WTC11 (cell line): ENCODE measurements at regions not wholly inside any gene's neighbourhood (a gene's known extent, or its start where the extent isn't known, plus 50 kb on each side); places are given as distances from the start of the nearest gene placed in this dataset.

ENCODE experiments used
- ATAC-seq: fragments of 200-7000 bp; cut with Tn5 transposase; 2 replicates; pipeline ENCODE4 v1.10.0; 2021; ENCODE audit warnings: mild to moderate bottlenecking, moderate library complexity
- CTCF ChIA-PET: fragments of 300-600 bp; sonication (Branson Sonifier 250); formaldehyde crosslinking; loops from one replicate; lab custom pipeline; 2021; ENCODE audit warnings: antibody characterized with exemption; lab: Charles Lee
- POLR2A ChIA-PET: fragments of 350-600 bp; sonication (Branson Sonifier 250); formaldehyde crosslinking; loops from one replicate; lab custom pipeline; 2021; ENCODE audit warnings: antibody characterized with exemption; lab: Charles Lee
- DNase-seq: peaks from one replicate; pipeline ENCODE4 v3.0.0; 2021; ENCODE audit warnings: low spot score
- H3K27ac Mint-ChIP-seq: 2 replicates; pipeline ENCODE4 v1.8.0; 2021; ENCODE audit warnings: mixed read lengths
- H3K27me3 Mint-ChIP-seq: 2 replicates; pipeline ENCODE4 v1.8.0; 2021; ENCODE audit warnings: low read depth, mild to moderate bottlenecking, moderate library complexity, mixed read lengths
- H3K36me3 Mint-ChIP-seq: 2 replicates; pipeline ENCODE4 v1.8.0; 2021; ENCODE audit warnings: mixed read lengths
- H3K4me1 Mint-ChIP-seq: 2 replicates; pipeline ENCODE4 v1.8.0; 2022; ENCODE audit warnings: mixed read lengths
- H3K4me3 Mint-ChIP-seq: 2 replicates; pipeline ENCODE4 v1.8.0; 2021; ENCODE audit warnings: mild to moderate bottlenecking, moderate library complexity, mixed read lengths
- H3K9me3 Mint-ChIP-seq: 2 replicates; pipeline ENCODE4 v1.8.0; 2021; ENCODE audit warnings: mixed read lengths
- CREB1 ChIP-seq: sonication (generic); formaldehyde crosslinking; IDR thresholded peaks from 2 replicates; pipeline ENCODE4 v1.8.0; 2023; ENCODE audit warnings: mild to moderate bottlenecking, missing genetic modification reagents
- ESRRA ChIP-seq: sonication (generic); formaldehyde crosslinking; IDR thresholded peaks from 2 replicates; pipeline ENCODE4 v1.8.1; 2022; ENCODE audit warnings: mild to moderate bottlenecking, missing genetic modification reagents, borderline replicate concordance
- GRHL2 ChIP-seq: fragments of 250-450 bp; sonication (Bioruptor Pico); IDR thresholded peaks from 2 replicates; pipeline ENCODE4 v1.8.0; 2022; ENCODE audit warnings: mild to moderate bottlenecking, moderate library complexity; ENCODE audit not compliant: insufficient replicate concordance, severe bottlenecking
- GTF2I ChIP-seq: fragments of 250-450 bp; sonication (Bioruptor Pico); conservative IDR thresholded peaks from 2 replicates; pipeline ENCODE4 v1.4.0; 2021; ENCODE audit warnings: mild to moderate bottlenecking
- HMGA2 ChIP-seq: fragments of 250-450 bp; sonication (Bioruptor Pico); IDR thresholded peaks from 2 replicates; pipeline ENCODE4 v1.4.0; 2021; ENCODE audit warnings: mild to moderate bottlenecking, moderate library complexity
- IRF2 ChIP-seq: sonication (generic); formaldehyde crosslinking; IDR thresholded peaks from 2 replicates; pipeline ENCODE4 v1.8.0; 2022; ENCODE audit warnings: low read depth, missing genetic modification reagents, borderline replicate concordance
- MLX ChIP-seq: sonication (generic); formaldehyde crosslinking; IDR thresholded peaks from 2 replicates; pipeline ENCODE4 v1.8.1; 2023; ENCODE audit warnings: mild to moderate bottlenecking, missing genetic modification reagents, moderate library complexity
- NFATC4 ChIP-seq: fragments of 250-450 bp; sonication (Bioruptor Pico); IDR thresholded peaks from 2 replicates; pipeline ENCODE4 v1.9.0; 2021; ENCODE audit warnings: mild to moderate bottlenecking
- PREB ChIP-seq: sonication (generic); formaldehyde crosslinking; IDR thresholded peaks from 2 replicates; pipeline ENCODE4 v1.8.1; 2022; ENCODE audit warnings: mild to moderate bottlenecking, missing genetic modification reagents, moderate library complexity, borderline replicate concordance
- RELA ChIP-seq: sonication (generic); formaldehyde crosslinking; IDR thresholded peaks from 2 replicates; pipeline ENCODE4 v1.8.1; 2022; ENCODE audit warnings: missing genetic modification reagents, mild to moderate bottlenecking, borderline replicate concordance
- SMAD4 ChIP-seq: sonication (generic); formaldehyde crosslinking; IDR thresholded peaks from 2 replicates; pipeline ENCODE4 v1.8.0; 2022; ENCODE audit warnings: mild to moderate bottlenecking, missing genetic modification reagents
- SOX15 ChIP-seq: fragments of 250-450 bp; sonication (Bioruptor Pico); IDR thresholded peaks from 2 replicates; pipeline ENCODE4 v1.9.0; 2021; ENCODE audit warnings: mild to moderate bottlenecking
- SP1 ChIP-seq: sonication (generic); formaldehyde crosslinking; conservative IDR thresholded peaks from 2 replicates; pipeline ENCODE4 v1.8.1; 2022; ENCODE audit warnings: missing genetic modification reagents
- TEAD4 ChIP-seq: sonication (generic); formaldehyde crosslinking; IDR thresholded peaks from 2 replicates; pipeline ENCODE4 v1.8.0; 2022; ENCODE audit warnings: mild to moderate bottlenecking, missing genetic modification reagents
- TP53 ChIP-seq: sonication (generic); formaldehyde crosslinking; IDR thresholded peaks from 2 replicates; pipeline ENCODE4 v1.8.1; 2023; ENCODE audit warnings: mild to moderate bottlenecking, missing genetic modification reagents
- ZBTB43 ChIP-seq: sonication (generic); formaldehyde crosslinking; IDR thresholded peaks from 2 replicates; pipeline ENCODE4 v1.8.1; 2023; ENCODE audit warnings: mild to moderate bottlenecking, missing genetic modification reagents
- ZNF219 ChIP-seq: sonication (generic); formaldehyde crosslinking; IDR thresholded peaks from 2 replicates; pipeline ENCODE4 v1.8.0; 2023; ENCODE audit warnings: missing genetic modification reagents, mild to moderate bottlenecking, borderline replicate concordance
- ZNF232 ChIP-seq: sonication (generic); formaldehyde crosslinking; IDR thresholded peaks from 2 replicates; pipeline ENCODE4 v1.8.0; 2022; ENCODE audit warnings: mild to moderate bottlenecking, missing genetic modification reagents
- ZNF263 ChIP-seq: sonication (generic); formaldehyde crosslinking; IDR thresholded peaks from 2 replicates; pipeline ENCODE4 v1.8.1; 2022; ENCODE audit warnings: low read depth, mild to moderate bottlenecking, moderate library complexity, missing genetic modification reagents
- ZNF317 ChIP-seq: sonication (generic); formaldehyde crosslinking; IDR thresholded peaks from 2 replicates; pipeline ENCODE4 v1.8.1; 2023; ENCODE audit warnings: low read depth, mild to moderate bottlenecking, moderate library complexity, missing genetic modification reagents, borderline replicate concordance
- ZNF396 ChIP-seq: fragments of 250-450 bp; sonication (Bioruptor Pico); IDR thresholded peaks from 2 replicates; pipeline ENCODE4 v1.8.0; 2021; ENCODE audit warnings: mild to moderate bottlenecking, moderate library complexity, borderline replicate concordance
- ZNF416 ChIP-seq: fragments of 250-450 bp; sonication (Bioruptor Pico); IDR thresholded peaks from 2 replicates; pipeline ENCODE4 v1.9.0; 2021; ENCODE audit warnings: mild to moderate bottlenecking, inconsistent platforms
- ZNF512 ChIP-seq: sonication (generic); formaldehyde crosslinking; IDR thresholded peaks from 2 replicates; pipeline ENCODE4 v1.8.1; 2022; ENCODE audit warnings: missing genetic modification reagents, borderline replicate concordance
- ZNF671 ChIP-seq: fragments of 250-450 bp; sonication (Bioruptor Pico); IDR thresholded peaks from 2 replicates; pipeline ENCODE4 v1.8.0; 2021; ENCODE audit warnings: mild to moderate bottlenecking
- TF ChIP-seq, protein P1 (sequence below): sonication (generic); formaldehyde crosslinking; IDR thresholded peaks from 2 replicates; pipeline ENCODE4 v1.8.1; 2023; ENCODE audit warnings: mild to moderate bottlenecking, missing genetic modification reagents, moderate library complexity
- TF ChIP-seq, protein P2 (sequence below): sonication (generic); formaldehyde crosslinking; IDR thresholded peaks from 2 replicates; pipeline ENCODE4 v1.8.0; 2023; ENCODE audit warnings: mild to moderate bottlenecking, missing genetic modification reagents
- TF ChIP-seq, protein P3 (sequence below): sonication (generic); formaldehyde crosslinking; IDR thresholded peaks from 2 replicates; pipeline ENCODE4 v1.8.0; 2022; ENCODE audit warnings: mild to moderate bottlenecking, missing genetic modification reagents

DNA sequence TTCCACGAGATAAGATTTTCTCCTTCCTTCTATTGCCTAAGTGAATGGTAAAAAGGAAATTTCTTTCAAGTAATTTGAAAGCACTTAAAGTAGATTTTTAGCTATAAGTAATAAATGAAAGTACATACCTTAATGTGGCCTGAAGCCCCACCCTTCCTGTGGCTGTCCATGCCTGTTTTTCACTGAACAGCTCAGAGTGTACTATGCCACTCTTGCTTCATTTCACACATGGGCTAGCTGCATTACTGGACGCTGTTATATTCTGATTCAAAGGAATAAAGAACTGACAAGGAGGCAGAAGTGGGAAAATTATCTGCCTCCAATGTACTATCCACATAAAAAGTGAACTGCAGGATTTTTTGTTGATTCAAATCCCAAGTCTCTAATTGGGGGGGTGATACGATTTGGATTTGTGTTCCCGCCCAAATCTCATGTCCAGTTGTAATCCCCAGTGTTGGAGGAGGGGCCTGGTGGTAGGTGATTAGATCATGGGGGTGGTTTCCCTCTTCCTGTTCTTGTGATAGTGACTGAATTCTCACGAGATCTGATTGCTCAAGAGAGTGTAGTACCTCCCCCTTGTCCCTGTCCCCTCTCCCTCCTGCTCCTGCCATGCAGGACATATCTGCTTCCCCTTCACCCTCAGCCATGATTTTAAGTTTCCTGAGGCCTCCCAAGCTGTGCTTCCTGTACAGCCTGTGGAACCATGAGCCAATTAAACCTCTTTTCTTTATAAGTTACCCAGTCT lies 154.7 kb upstream of the SGCG start:
- Mint-ChIP-seq H3K36me3 (no peaks in the 10 kb centered on the region), H3K27me3 (no peaks in the 10 kb centered on the region), H3K4me1 (peaks cover 8% of the 10 kb centered on the region; the same call in 1 of the 2 replicates), H3K9me3 (peaks cover 7% of the 10 kb centered on the region), H3K4me3 (no peak overlapping the region), H3K27ac (no peak overlapping the region)
- TF ChIP-seq ZBTB43 (CRISPR knock-in tag) (no peak), ZNF263 (CRISPR knock-in tag) (no peak), ESRRA (no peak), NFATC4 (CRISPR knock-in tag) (no peak), RELA (CRISPR knock-in tag) (no peak), ZNF232 (no peak), SOX15 (CRISPR knock-in tag) (no peak), CREB1 (CRISPR knock-in tag) (no peak), IRF2 (CRISPR knock-in tag) (no peak), SP1 (no peak), GTF2I (no peak), ZNF671 (no peak), ZNF317 (CRISPR knock-in tag) (no peak), MLX (CRISPR knock-in tag) (no peak), TEAD4 (CRISPR knock-in tag) (no peak)
- TF ChIP-seq, protein P1, sequence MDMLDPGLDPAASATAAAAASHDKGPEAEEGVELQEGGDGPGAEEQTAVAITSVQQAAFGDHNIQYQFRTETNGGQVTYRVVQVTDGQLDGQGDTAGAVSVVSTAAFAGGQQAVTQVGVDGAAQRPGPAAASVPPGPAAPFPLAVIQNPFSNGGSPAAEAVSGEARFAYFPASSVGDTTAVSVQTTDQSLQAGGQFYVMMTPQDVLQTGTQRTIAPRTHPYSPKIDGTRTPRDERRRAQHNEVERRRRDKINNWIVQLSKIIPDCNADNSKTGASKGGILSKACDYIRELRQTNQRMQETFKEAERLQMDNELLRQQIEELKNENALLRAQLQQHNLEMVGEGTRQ (CRISPR knock-in tag): no peak
- TF ChIP-seq, protein P2, sequence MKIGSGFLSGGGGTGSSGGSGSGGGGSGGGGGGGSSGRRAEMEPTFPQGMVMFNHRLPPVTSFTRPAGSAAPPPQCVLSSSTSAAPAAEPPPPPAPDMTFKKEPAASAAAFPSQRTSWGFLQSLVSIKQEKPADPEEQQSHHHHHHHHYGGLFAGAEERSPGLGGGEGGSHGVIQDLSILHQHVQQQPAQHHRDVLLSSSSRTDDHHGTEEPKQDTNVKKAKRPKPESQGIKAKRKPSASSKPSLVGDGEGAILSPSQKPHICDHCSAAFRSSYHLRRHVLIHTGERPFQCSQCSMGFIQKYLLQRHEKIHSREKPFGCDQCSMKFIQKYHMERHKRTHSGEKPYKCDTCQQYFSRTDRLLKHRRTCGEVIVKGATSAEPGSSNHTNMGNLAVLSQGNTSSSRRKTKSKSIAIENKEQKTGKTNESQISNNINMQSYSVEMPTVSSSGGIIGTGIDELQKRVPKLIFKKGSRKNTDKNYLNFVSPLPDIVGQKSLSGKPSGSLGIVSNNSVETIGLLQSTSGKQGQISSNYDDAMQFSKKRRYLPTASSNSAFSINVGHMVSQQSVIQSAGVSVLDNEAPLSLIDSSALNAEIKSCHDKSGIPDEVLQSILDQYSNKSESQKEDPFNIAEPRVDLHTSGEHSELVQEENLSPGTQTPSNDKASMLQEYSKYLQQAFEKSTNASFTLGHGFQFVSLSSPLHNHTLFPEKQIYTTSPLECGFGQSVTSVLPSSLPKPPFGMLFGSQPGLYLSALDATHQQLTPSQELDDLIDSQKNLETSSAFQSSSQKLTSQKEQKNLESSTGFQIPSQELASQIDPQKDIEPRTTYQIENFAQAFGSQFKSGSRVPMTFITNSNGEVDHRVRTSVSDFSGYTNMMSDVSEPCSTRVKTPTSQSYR (CRISPR knock-in tag): no peak
- TF ChIP-seq, protein P3, sequence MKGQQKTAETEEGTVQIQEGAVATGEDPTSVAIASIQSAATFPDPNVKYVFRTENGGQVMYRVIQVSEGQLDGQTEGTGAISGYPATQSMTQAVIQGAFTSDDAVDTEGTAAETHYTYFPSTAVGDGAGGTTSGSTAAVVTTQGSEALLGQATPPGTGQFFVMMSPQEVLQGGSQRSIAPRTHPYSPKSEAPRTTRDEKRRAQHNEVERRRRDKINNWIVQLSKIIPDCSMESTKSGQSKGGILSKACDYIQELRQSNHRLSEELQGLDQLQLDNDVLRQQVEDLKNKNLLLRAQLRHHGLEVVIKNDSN (CRISPR knock-in tag): no peak
- peak; percentile 26; the same call in 1 of the 2 replicates for ATAC-seq
- DNase-seq: no peak
- CTCF ChIA-PET: no interaction called here
- POLR2A ChIA-PET: no interaction called here

GRCh38 chr13:23039266-23039935 lies 141.4 kb upstream of the SGCG start:
- Mint-ChIP-seq H3K4me3 (no peak overlapping the region), H3K9me3 (no peaks in the 10 kb centered on the region), H3K27ac (no peak overlapping the region), H3K27me3 (no peaks in the 10 kb centered on the region), H3K36me3 (no peaks in the 10 kb centered on the region), H3K4me1 (peaks cover 7% of the 10 kb centered on the region)
- ChIA-PET POLR2A (no interaction called here), CTCF (no interaction called here)
- DNase-seq: no peak
- ATAC-seq: no peak
- TF ChIP-seq ZNF416 (no peak), PREB (CRISPR knock-in tag) (no peak), TP53 (no peak), SMAD4 (no peak), HMGA2 (CRISPR knock-in tag) (no peak), RELA (CRISPR knock-in tag) (no peak), ZNF512 (CRISPR knock-in tag) (no peak), ZNF232 (no peak), ZNF396 (CRISPR knock-in tag) (no peak), ZNF219 (CRISPR knock-in tag) (no peak), GRHL2 (CRISPR knock-in tag) (no peak)
